K562 (cell line): ENCODE measurements at regions not wholly inside any gene's neighbourhood (a gene's known extent, or its start where the extent isn't known, plus 50 kb on each side); places are given as distances from the start of the nearest gene placed in this dataset.

ENCODE experiments used
- CTCF ChIP-seq, 3 experiments: IDR thresholded peaks in 2 of 3; conservative IDR thresholded peaks in 1 of 3; 2 replicates each; pipeline ENCODE4 v1.5.1; 2011 to 2012; ENCODE audit warnings: low read length in 3 of 3, mild to moderate bottlenecking in 3 of 3, control low read depth in 2 of 3, improper control_type of control experiment in 1 of 3, inconsistent platforms in 1 of 3, low read depth in 1 of 3, mixed read lengths in 1 of 3, moderate library complexity in 1 of 3; ENCODE audit not compliant: insufficient read depth in 2 of 3
- GABPA ChIP-seq: fragments of 200-800 bp; sonication (Bioruptor generic); conservative IDR thresholded peaks from 2 replicates; pipeline ENCODE4 v1.6.1; 2016; ENCODE audit warnings: low read depth, missing genetic modification characterization, missing compliant biosample characterization
- MCM7 ChIP-seq, 2 experiments: fragments of 450-650 bp; IDR thresholded peaks; 2 replicates each; pipeline ENCODE4 v1.6.1; 2016 to 2018
- RB1 ChIP-seq: fragments of 450-650 bp; IDR thresholded peaks from 2 replicates; pipeline ENCODE4 v1.6.1; 2017; ENCODE audit warnings: low read depth, mild to moderate bottlenecking
- SRSF1 ChIP-seq: fragments of 200-400 bp; formaldehyde crosslinking; IDR thresholded peaks from 2 replicates; pipeline ENCODE4 v1.6.1; 2017; ENCODE audit warnings: mild to moderate bottlenecking, low read depth, low read length, moderate library complexity
- ZC3H11A ChIP-seq: IDR thresholded peaks from 2 replicates; pipeline ENCODE4 v1.6.1; 2012; ENCODE audit warnings: low read depth, low read length, improper control_type of control experiment
- ZNF780A ChIP-seq: fragments of 250-450 bp; sonication (Bioruptor Pico); IDR thresholded peaks from 2 replicates; pipeline ENCODE4 v1.5.0; 2021; ENCODE audit warnings: mild to moderate bottlenecking
- TF ChIP-seq, protein P1 (sequence below): IDR thresholded peaks from 2 replicates; pipeline ENCODE4 v1.6.1; 2016; ENCODE audit warnings: missing genetic modification characterization, missing compliant biosample characterization
- TF ChIP-seq, protein P2 (sequence below): sonication (generic); formaldehyde crosslinking; IDR thresholded peaks from 2 replicates; pipeline ENCODE4 v1.8.0; 2023; ENCODE audit warnings: mild to moderate bottlenecking, missing genetic modification reagents
- TF ChIP-seq, protein P3 (sequence below): fragments of 150-350 bp; conservative IDR thresholded peaks from 2 replicates; pipeline ENCODE4 v1.6.1; 2014; ENCODE audit warnings: low read length

GRCh38 chr12:93019975-93020630 is 91.0 kb upstream of the EEA1 start:
- no peak for TF ChIP-seq CTCF (IDR thresholded peaks at IDR 0.05 in 2 of 3, conservative IDR thresholded peaks at IDR 0.05 in 1 of 3; ENCODE audit: insufficient read depth in 2 of 3, low read depth in 1 of 3, low read length in 3 of 3)
- TF ChIP-seq, protein P1, sequence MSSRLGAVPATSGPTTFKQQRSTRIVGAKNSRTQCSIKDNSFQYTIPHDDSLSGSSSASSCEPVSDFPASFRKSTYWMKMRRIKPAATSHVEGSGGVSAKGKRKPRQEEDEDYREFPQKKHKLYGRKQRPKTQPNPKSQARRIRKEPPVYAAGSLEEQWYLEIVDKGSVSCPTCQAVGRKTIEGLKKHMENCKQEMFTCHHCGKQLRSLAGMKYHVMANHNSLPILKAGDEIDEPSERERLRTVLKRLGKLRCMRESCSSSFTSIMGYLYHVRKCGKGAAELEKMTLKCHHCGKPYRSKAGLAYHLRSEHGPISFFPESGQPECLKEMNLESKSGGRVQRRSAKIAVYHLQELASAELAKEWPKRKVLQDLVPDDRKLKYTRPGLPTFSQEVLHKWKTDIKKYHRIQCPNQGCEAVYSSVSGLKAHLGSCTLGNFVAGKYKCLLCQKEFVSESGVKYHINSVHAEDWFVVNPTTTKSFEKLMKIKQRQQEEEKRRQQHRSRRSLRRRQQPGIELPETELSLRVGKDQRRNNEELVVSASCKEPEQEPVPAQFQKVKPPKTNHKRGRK: no peak
- no peak for TF ChIP-seq SRSF1
- TF ChIP-seq GABPA: no peak
- no peak for TF ChIP-seq ZNF780A (CRISPR knock-in tag)
- no peak for TF ChIP-seq MCM7 (IDR thresholded peaks at IDR 0.05)
- TF ChIP-seq, protein P2, sequence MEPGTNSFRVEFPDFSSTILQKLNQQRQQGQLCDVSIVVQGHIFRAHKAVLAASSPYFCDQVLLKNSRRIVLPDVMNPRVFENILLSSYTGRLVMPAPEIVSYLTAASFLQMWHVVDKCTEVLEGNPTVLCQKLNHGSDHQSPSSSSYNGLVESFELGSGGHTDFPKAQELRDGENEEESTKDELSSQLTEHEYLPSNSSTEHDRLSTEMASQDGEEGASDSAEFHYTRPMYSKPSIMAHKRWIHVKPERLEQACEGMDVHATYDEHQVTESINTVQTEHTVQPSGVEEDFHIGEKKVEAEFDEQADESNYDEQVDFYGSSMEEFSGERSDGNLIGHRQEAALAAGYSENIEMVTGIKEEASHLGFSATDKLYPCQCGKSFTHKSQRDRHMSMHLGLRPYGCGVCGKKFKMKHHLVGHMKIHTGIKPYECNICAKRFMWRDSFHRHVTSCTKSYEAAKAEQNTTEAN (CRISPR knock-in tag): no peak
- no peak for TF ChIP-seq ZC3H11A
- TF ChIP-seq RB1: no peak
- TF ChIP-seq, protein P3, sequence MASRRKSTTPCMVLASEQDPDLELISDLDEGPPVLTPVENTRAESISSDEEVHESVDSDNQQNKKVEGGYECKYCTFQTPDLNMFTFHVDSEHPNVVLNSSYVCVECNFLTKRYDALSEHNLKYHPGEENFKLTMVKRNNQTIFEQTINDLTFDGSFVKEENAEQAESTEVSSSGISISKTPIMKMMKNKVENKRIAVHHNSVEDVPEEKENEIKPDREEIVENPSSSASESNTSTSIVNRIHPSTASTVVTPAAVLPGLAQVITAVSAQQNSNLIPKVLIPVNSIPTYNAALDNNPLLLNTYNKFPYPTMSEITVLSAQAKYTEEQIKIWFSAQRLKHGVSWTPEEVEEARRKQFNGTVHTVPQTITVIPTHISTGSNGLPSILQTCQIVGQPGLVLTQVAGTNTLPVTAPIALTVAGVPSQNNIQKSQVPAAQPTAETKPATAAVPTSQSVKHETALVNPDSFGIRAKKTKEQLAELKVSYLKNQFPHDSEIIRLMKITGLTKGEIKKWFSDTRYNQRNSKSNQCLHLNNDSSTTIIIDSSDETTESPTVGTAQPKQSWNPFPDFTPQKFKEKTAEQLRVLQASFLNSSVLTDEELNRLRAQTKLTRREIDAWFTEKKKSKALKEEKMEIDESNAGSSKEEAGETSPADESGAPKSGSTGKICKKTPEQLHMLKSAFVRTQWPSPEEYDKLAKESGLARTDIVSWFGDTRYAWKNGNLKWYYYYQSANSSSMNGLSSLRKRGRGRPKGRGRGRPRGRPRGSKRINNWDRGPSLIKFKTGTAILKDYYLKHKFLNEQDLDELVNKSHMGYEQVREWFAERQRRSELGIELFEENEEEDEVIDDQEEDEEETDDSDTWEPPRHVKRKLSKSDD: no peak
